NCI-H748 (cell line): ENCODE measurements at regions not wholly inside any gene's neighbourhood (a gene's known extent, or its start where the extent isn't known, plus 50 kb on each side); places are given as distances from the start of the nearest gene placed in this dataset.

Experiments used
- DNase-seq: peaks from one replicate; lab custom pipeline; 2025; ENCODE audit not compliant: unreplicated experiment; lab: John Stamatoyannopoulos, UW

DNA sequence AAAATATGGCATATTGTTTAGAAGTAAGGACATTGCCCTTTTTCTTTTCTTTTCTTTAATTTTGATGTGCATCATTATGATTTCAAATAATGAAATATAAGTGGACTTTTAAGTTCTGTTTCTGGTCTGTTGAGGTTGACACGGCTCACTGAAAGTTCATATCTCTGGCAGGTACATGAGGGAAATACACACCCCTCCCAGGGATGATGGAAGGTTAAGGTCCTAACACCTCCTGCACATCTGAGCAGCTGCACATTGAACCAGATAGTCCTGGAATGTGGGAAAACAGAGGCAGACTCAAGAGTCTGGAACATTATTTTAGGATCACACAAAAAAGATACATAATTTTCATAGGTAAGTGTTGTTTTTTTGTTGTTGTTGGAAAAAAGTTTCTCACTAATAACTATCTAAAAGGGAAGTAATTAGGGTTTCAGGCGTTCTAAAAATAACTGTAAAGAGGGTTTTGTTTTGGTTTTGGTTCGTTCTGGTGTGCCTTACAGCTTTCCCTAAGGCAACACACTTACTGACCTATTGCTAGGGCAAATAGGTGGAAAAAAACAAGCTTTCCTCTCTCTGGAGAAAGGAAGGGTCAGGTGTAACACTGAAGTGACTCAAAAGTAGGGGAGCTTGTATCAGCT, 201.2 kb upstream of the PRKCQ start:
- DNase-seq, result no peak

DNA sequence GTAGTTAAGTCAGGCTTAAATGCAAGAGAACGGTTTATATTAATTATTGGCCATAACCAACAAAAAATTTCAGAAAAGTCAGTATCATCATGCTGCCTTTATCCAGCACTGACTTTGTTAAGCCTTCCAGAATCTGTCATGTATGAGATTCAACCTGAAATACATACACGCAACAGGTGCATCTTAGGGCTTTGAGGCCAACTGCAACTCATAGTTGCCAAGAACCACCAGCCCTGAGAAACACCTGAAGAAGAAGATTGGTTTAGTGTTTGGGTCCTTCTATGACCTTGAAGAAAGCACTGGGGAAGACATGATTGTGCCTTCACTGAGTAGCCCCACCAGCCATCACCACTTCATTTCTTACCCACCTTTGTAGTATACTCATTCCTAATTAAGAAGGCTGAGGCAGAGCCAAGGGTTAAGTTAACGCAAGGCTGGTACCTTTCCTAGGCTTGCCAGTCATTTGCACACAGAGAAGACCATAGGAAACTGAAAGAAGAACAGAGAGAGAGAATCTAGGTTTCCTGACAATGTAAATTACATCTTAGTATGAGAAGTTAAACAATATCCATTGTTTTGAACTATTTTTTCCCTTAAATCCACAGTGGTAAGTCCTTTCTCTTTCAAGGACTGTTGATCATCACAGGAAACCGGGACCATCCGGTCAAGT, 200.1 kb upstream of the PRKCQ start:
- DNase-seq, result no peak

DNA sequence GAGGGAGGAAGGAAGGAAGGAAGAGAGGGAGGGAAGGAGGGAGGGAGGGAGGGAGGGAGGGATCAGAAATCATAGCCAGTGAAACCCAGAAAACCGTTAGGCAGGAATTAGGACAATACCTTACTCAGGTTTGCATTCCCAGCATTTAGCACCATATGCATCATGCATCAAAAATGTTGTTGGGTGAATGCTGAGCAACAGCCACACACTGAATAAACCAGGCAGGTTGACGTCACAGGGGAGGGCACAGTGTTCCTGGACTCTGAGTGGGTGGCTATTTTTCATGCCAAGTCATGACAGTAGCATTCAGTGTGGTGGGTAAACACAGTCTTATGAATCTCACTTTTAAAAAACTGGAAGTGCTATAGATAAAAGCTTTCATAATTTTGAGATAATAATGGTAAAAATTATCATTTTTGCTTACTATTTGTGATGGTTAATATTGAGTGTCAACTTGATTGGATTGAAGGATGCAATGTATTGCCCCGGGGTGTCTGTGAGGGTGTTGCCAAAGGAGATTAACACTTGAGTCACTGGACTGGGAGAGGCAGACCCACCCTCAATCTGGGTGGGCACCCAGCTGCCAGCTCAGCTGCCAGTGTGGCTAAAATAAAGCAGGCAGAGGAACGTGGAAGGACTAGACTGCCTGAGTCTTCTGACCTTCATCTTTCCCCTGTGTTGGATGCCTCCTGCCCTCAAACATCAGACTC, 199.1 kb upstream of the PRKCQ start:
- DNase-seq, result no peak

DNA sequence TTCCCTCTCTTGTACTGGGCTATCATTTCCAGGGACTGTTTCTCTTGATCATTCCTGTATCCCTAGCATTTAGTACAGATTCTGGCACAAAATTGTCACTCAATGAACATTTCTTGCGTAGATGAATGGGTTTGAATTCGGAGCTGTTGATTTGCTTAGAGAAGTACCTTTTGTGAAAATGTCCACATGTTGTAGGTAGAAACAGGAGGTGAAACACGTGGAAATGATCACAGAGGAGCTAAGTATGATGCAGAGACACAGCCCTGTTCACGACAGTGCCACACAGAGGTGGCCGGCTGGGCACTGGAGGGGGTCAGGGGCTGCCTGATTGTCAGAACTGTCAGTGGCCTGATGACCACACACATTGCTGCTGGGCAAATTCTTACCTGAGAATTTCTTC, 196.1 kb upstream of the PRKCQ start:
- DNase-seq, result no peak

DNA sequence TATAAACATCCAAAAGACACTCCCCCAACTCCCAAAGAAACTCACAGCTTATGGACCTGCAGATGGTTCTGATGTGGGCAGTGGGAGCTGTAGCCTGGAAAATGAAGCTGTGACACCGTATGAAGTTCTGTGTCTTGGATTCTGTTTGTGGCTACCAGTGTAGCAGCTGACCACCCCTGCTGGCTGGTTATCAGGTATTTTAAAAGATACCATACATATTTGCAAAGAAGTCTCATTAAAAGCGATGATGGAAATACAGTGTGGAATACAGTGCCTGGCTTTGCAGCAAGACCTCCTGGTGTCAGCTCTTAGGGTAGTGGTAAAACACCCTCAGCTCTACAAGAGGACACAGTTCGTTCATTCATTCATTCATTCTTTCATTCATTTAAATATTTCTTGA, 194.3 kb upstream of the PRKCQ start:
- DNase-seq, result no peak

DNA sequence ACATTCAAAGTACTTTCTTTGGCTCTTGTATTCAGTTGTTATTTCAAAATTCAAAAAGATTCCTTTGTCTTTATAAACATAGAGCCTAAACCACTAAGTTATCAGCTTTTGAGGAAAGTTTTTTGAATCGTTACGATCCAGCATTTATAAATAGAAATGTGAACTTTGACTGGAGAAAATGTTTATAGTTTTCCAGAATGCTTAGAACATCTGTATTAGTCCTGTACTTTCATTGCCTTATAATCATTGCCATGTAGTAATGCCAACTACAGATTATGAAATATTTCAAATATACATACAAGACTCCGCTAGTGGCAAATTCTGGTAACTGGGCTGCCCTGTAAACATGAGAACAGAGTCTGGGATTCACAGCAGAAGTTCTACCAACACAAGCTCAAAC, 191.3 kb upstream of the PRKCQ start:
- DNase-seq, result no peak

DNA sequence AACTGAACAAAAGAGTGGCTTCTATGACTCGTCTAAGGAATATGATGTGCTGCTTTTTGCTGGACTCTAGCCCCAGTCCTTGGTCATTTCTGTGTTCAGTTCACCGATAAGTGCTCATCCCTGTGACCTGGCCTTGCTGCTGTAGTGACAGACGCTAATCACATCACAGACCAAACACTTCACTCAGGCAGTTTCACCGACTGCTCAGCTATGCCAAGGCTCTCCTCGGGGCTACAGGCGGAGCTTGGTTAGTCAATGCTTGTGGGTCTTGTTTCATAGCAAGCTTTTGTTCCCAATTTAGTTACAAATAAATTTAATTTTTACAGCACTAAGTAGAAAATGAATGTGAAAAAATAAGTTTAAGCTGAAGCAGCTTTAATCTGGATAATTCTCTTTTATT, 190.8 kb upstream of the PRKCQ start:
- no peak for DNase-seq

DNA sequence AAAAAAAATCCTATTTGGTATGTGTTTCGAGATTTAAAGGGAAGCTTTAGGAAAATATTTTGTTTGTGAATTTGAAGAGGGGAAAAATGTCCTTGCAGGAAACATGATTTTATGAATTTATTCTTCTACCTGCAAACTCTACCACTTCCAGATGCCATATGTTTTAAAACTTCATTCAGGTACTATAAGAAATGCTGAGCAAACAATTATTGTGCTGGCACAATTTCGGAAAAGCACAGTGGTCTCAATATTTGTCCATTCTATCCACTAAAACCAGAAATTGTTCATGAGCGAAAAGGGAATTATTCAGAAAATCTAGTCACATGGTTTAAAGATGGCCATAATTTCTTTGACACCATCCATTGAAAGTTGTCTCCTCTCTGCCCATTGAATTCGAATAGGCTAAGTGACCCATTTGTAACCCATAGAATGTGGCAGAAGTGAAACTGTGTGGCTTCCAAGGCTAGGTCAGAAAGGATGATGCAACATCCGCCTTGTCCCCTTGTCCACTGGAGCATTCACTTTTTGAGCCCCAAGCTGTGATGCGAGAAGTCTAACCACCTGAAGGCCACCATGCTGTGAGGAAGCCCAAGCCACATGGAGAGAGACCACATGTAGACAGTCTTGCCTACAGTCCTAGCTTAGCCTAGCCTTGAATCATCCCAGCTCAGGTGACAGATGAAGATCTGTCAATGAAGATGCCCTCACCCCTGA, 189.8 kb upstream of the PRKCQ start:
- no peak for DNase-seq

DNA sequence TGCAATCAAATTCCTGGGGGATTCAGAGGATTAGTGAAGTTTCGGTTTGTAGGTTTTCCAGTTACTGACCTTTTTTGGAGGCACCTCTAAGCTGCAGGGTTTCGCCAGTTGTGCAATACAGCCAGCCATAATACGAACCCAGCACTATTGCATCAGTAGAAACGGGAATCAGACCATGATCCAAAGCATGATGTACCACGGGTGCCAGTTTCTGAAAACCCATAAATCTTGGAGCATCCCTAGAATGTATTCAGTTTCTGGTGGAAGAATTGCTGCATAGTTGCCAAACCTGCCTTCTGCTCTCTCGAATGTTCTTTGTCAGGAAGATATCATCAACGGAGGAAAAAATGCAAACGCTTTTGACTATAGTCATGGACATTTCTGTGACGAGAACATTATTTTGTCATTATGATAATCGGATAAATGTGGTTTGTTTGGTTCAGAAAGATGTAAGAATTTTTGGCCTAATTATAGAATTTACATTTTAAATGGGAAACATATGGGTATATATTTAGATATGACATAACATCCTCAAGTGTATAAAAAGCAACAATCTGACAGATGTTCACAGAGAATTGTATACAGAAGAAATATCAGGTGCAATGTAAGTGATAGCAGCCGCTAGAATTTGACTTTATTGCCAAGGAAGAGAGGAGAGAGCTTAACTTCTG, 186.2 kb upstream of the PRKCQ start:
- no peak for DNase-seq

DNA sequence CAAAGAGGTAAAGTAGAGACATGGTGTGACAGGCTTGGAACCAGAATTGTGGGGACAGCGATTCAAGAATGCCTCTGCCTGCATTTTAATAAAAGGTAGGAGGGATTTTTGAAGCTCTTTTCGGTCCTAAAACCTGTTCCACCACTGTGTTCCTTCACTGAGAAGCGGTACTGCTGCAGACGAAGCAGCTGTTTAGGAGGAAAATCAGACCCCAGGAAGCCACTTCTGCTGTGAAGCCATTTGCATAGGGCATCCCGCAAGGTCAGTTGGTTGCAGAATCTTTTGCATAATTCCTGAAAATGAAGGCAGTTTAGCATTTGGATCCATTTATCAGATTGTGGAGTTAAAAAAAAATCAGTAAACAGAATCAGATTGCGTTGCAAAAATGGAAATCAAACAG, 183.3 kb upstream of the PRKCQ start:
- no peak for DNase-seq

DNA sequence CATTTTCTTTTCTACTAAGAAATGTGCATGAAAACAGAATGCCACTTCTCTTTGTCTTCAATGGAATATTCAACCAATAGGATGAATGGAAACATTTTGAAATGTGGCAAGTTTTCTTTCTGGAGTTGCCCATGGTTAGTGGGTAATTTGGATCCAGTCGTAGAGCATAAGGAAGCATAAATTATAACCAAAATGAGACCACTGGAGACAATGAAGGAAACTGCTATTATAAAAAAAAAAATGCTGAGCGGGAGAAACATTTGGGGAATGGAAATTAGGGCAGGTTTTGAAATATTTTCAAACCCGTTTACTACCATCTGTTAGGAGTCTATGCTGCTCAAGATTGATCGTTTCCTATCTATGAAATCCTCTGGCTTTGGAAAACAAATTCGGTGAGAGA, 182.9 kb upstream of the PRKCQ start:
- no peak for DNase-seq

DNA sequence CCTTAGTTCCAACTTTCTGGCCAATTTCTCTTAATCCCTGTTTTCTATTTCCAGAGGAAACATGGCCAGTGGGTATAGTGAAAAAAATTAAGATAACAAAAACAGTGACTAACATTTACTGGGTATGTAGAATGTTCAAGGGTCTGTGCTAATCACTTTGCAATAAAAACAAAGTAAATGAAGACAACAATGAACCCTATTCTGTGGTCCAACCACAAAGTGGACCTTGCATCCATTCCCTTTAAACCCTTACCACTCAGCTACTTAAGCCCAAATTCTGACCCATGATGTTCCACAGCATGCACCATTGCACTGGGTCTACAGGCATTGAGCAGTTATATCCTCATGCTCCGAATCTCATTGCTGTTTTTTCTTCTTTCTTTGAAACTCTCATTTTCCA, 179.9 kb upstream of the PRKCQ start:
- DNase-seq, result no peak

DNA sequence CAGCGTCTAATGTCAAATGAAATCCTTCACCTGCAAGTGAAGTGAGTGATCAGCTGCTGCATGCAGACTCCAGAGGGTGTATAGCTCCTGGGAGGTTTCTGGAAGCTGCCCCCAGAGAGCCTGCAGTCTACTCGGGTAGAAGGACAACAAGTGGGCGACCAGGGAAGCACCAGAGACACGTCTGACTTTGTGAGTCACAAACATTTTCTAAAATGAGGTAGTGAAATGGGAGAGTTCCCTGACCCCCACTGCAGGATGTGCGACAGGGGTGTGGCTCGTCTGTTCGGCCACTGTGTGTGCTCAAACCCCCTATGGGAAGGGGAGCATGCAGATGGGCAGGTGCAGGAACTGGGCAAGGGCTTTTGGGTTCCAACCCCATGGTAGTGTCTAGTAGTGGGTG, 177.1 kb upstream of the PRKCQ start:
- no peak for DNase-seq

DNA sequence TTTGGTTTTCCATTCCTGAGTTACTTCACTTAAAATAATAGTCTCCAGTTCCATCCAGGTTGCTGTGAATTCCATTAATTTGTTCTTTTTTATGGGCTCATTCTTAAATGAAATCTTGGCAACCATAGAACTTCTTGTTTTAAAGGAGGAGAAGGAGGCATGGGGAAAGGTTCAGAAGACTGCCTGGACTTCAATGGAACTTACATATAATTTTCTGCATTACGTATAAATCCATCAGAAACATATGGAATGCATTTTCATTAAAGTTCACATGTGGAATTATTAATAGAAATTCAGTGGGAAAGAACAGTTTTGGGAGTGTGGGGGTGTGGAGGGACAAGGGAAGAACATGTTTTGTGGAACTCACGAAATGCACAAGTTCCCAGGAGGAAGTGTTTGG, 176.6 kb upstream of the PRKCQ start:
- DNase-seq, result no peak

DNA sequence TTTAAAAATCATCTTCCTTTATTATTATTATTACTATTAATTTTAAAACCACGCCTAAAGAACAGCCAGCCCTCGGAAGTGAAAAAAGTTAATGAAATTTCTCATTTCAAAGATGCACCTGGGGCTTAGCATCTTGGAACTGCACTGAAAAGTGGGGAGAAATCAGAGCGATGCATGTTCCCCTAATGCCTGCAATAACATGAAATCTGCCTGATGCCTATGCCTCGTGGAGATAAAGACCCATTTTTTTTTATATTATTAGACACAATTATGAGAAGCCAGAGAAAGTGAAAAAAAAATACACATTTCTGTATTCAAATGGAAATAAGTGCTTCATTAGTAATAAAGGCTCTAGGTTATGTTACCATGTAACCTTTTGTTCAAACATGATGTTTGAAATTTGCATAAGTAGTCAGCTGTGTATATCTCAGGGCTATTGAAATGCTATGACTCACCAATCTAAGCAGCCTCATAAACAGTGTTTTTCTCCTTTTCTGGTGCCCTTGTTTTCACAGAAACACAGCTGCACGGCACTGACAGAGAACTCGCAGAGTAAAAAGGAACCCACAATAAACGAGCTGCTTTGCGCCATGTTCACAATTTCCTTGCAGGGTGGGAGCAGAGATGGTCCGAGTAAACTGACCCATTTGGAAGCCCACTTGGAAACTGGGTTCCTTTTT, 175.8 kb upstream of the PRKCQ start:
- no peak for DNase-seq

DNA sequence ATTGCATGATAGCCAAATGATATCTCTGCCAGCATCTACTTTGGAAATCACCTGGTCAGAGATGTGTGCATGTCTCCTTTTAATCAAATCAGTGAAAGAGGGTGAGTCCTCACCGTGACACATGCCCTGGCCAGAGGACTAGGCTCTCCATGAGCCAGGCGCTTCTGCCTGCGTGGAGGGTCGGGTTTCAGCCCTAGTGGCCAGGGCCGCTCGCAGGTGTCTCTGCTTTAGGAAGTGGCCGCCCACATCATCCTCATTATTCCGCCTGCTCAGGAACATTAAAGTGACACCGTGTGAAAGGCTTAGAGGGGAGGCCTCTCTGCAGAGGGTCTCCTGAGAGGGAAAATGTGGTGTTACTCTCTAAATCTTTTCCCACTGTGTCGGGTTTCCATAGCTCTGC, 173.6 kb upstream of the PRKCQ start:
- DNase-seq, result no peak

DNA sequence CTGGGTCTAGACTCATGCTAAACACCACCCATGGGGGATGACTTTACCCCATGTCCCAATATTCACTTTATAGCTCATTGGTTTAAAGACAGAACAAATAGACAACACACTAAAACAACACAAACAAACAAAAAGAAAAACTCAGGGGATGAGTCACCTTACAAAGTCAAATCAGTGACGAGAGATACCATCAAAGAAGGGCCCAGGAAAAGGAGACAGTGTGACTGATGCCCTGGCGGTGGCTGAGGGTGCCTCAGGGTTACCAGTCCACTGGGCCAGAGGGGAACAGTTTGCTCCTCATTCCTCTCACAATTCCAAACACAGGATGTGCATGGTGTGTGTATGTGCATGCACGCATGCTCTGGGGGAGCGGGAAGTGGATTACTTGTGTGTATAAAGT, 171.3 kb upstream of the PRKCQ start:
- no peak for DNase-seq

DNA sequence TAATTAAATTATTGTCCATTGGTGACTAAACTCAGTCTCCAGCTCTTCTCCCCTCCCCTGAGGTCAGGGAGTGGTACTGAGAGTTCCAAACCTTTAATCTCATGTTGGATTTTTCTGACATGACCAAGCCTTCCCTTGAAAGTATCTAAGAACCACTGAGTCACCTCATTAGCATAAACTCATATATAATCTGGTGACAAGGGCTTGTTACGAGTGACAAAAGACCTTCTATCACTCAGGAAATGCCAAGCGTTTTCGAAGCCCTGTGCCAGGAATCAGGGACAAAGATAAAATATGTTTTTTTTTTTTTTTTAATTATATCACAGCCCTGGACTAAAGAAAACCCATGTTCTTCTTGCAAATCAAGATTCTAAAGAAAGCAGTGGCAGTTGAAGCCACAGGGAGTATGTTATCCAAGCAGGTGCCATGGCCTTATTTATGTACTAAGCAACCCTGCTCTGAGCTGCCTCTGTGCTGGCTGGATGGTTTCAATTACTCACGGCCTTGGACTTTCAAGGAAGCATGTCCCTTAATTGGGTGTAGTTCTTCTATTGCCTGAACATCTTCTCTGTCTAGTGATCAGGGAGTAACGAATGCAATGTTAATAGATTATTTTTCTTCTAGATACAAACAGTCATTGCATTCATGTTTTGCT, 169.0 kb upstream of the PRKCQ start:
- no peak for DNase-seq

DNA sequence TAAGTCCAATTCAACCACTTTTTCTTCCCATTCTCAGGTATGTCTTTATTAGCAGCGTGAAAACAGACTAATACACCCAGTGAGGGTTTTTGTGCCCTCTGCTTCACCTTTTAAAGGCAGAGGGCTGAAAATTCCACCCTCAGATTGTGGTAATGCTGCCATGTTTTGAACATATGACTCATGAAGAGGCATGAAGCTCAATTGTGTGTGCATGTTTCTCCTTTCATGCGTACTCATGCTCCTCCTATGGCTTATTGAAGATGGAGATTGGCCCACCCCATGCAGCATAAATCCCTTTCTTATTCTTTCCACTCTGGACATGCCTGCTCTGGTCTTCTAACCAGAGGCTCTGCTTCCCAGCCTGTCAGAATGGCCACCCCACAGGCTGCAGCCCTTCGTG, 168.0 kb upstream of the PRKCQ start:
- DNase-seq, result no peak

DNA sequence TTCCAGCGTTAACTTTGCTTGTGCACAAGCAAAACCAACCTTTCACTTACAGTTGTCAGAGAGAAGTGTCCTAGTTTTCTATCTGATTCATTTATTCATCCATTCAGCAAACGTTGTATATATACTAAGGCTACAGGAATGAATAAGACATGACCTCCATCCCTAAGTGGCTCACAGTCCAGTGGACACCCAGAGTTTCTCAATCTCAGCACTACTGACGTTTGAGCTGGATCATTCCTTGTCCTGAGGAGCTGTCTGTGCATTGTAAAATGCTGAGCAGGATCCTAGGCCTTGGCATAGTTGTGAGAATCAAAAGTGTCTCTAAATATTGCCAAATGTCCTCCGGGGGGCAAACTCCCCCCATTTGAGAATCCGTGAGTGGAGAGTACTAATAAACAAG, 166.7 kb upstream of the PRKCQ start:
- no peak for DNase-seq
